H9 (cell line): ENCODE measurements at regions not wholly inside any gene's neighbourhood (a gene's known extent, or its start where the extent isn't known, plus 50 kb on each side); places are given as distances from the start of the nearest gene placed in this dataset.

Source experiments
- DNase-seq: peaks from one replicate; pipeline ENCODE4 v3.0.0-alpha.2; 2017
- H2AFZ ChIP-seq: one replicate; pipeline ENCODE4 v1.6.1; 2013; ENCODE audit warnings: mild to moderate bottlenecking, low read length, control low read depth, moderate library complexity
- H2AK5ac ChIP-seq: 2 replicates; pipeline ENCODE4 v1.6.1; 2013; ENCODE audit warnings: low read length, control low read depth, mixed read lengths; ENCODE audit not compliant: insufficient read length
- H2BK120ac ChIP-seq: one replicate; pipeline ENCODE4 v1.6.1; 2013; ENCODE audit warnings: low read depth, mild to moderate bottlenecking, low read length, control low read depth, inconsistent platforms; ENCODE audit not compliant: poor library complexity, severe bottlenecking
- H2BK12ac ChIP-seq: 2 replicates; pipeline ENCODE4 v1.6.1; 2013; ENCODE audit warnings: low read length, control low read depth, mixed read lengths, low read depth; ENCODE audit not compliant: insufficient read length
- H2BK15ac ChIP-seq: 2 replicates; pipeline ENCODE4 v1.6.1; 2013; ENCODE audit warnings: low read depth, low read length, control low read depth
- H2BK20ac ChIP-seq: one replicate; pipeline ENCODE4 v1.6.1; 2013; ENCODE audit warnings: low read depth, mild to moderate bottlenecking, low read length, control low read depth, inconsistent platforms; ENCODE audit not compliant: poor library complexity, severe bottlenecking
- H2BK5ac ChIP-seq: 2 replicates; pipeline ENCODE4 v1.6.1; 2013; ENCODE audit warnings: low read length, control low read depth, mixed read lengths; ENCODE audit not compliant: insufficient read length
- H3K14ac ChIP-seq: 2 replicates; pipeline ENCODE4 v1.6.1; 2013; ENCODE audit warnings: low read length, control low read depth; ENCODE audit not compliant: insufficient read depth
- H3K18ac ChIP-seq: 2 replicates; pipeline ENCODE4 v1.6.1; 2013; ENCODE audit warnings: low read depth, mild to moderate bottlenecking, mixed read lengths, low read length, control low read depth; ENCODE audit not compliant: insufficient read length
- H3K23ac ChIP-seq: 2 replicates; pipeline ENCODE4 v1.6.1; 2013; ENCODE audit warnings: low read length, control low read depth, mixed read lengths, low read depth; ENCODE audit not compliant: insufficient read length
- H3K23me2 ChIP-seq: 2 replicates; pipeline ENCODE4 v1.6.1; 2013; ENCODE audit warnings: low read depth, mild to moderate bottlenecking, mixed read lengths, low read length, control low read depth; ENCODE audit not compliant: insufficient read length, poor library complexity, severe bottlenecking
- H3K27ac ChIP-seq: 2 replicates; pipeline ENCODE4 v1.5.1; 2013; ENCODE audit warnings: low read length, control low read depth, mixed read lengths, low read depth; ENCODE audit not compliant: insufficient read length
- H3K27me3 ChIP-seq: 2 replicates; pipeline ENCODE4 v1.6.1; 2013; ENCODE audit warnings: low read length, control low read depth, inconsistent platforms; ENCODE audit not compliant: insufficient read depth
- H3K4ac ChIP-seq: 2 replicates; pipeline ENCODE4 v1.6.1; 2013; ENCODE audit warnings: low read depth, mild to moderate bottlenecking, control low read depth, inconsistent platforms, low read length, moderate library complexity
- H3K4me1 ChIP-seq: 2 replicates; pipeline ENCODE4 v1.6.1; 2013; ENCODE audit warnings: low read length, control low read depth, inconsistent platforms; ENCODE audit not compliant: insufficient read depth
- H3K4me2 ChIP-seq: 2 replicates; pipeline ENCODE4 v1.6.1; 2013; ENCODE audit warnings: low read length, control low read depth, mixed read lengths; ENCODE audit not compliant: insufficient read length, insufficient read depth
- H3K56ac ChIP-seq: 2 replicates; pipeline ENCODE4 v1.6.1; 2013; ENCODE audit warnings: low read depth, mild to moderate bottlenecking, mixed read lengths, low read length, control low read depth; ENCODE audit not compliant: insufficient read length
- H3K79me1 ChIP-seq: 2 replicates; pipeline ENCODE4 v1.6.1; 2013; ENCODE audit warnings: low read depth, mild to moderate bottlenecking, moderate library complexity, low read length, control low read depth, inconsistent platforms; ENCODE audit not compliant: insufficient read depth, poor library complexity, severe bottlenecking
- H3K79me2 ChIP-seq: 2 replicates; pipeline ENCODE4 v1.6.1; 2013; ENCODE audit warnings: low read length, control low read depth, inconsistent platforms; ENCODE audit not compliant: insufficient read depth
- H3K9ac ChIP-seq: 2 replicates; pipeline ENCODE4 v1.6.1; 2013; ENCODE audit warnings: low read length, control low read depth, mixed read lengths; ENCODE audit not compliant: insufficient read length; ENCODE audit errors: extremely low read depth
- H3K9me3 ChIP-seq: one replicate; pipeline ENCODE4 v1.6.1; 2013; ENCODE audit warnings: low read depth, low read length, inconsistent platforms; ENCODE audit not compliant: control insufficient read depth
- H3T11ph ChIP-seq: one replicate; pipeline ENCODE4 v1.6.1; 2013; ENCODE audit warnings: mild to moderate bottlenecking, low read length, control low read depth, inconsistent platforms
- H4K20me1 ChIP-seq: one replicate; pipeline ENCODE4 v1.6.1; 2013; ENCODE audit not compliant: control insufficient read depth, insufficient read length, insufficient read depth
- H4K5ac ChIP-seq: 2 replicates; pipeline ENCODE4 v1.6.1; 2013; ENCODE audit warnings: low read depth, mild to moderate bottlenecking, mixed read lengths, low read length, control low read depth; ENCODE audit not compliant: insufficient read length
- H4K8ac ChIP-seq: replicated peaks from 2 replicates; pipeline ENCODE4 v1.6.1; 2013; ENCODE audit warnings: low read length, control low read depth, mixed read lengths, low read depth; ENCODE audit not compliant: insufficient read length
- H4K91ac ChIP-seq: 2 replicates; pipeline ENCODE4 v1.6.1; 2013; ENCODE audit warnings: low read depth, mild to moderate bottlenecking, moderate library complexity, mixed read lengths, low read length, control low read depth; ENCODE audit not compliant: insufficient read length
- H3K27ac Mint-ChIP-seq, 3 experiments: 2 replicates in 2 of 3; 3 replicates in 1 of 3; pipeline ENCODE4 v1.8.0; 2020 to 2021; ENCODE audit warnings: mixed read lengths in 3 of 3, mild to moderate bottlenecking in 1 of 3, moderate library complexity in 1 of 3
- H3K27me3 Mint-ChIP-seq: 2 replicates; pipeline ENCODE4 v1.8.0; 2021; ENCODE audit warnings: low read depth, mild to moderate bottlenecking, moderate library complexity, mixed read lengths
- H3K36me3 Mint-ChIP-seq, 3 experiments: 2 replicates in 2 of 3; 3 replicates in 1 of 3; pipeline ENCODE4 v1.8.0; 2020 to 2021; ENCODE audit warnings: low read depth in 3 of 3, mixed read lengths in 3 of 3; ENCODE audit not compliant: insufficient read depth in 1 of 3
- H3K4me1 Mint-ChIP-seq, 2 experiments: 2 replicates each; pipeline ENCODE4 v1.8.0; 2020; ENCODE audit warnings: mixed read lengths in 2 of 2
- H3K4me3 Mint-ChIP-seq, 2 experiments: 2 replicates in 1 of 2; 3 replicates in 1 of 2; pipeline ENCODE4 v1.8.0; 2020 to 2021; ENCODE audit warnings: mild to moderate bottlenecking in 2 of 2, mixed read lengths in 2 of 2, moderate library complexity in 1 of 2
- H3K9me3 Mint-ChIP-seq, 2 experiments: 2 replicates in 1 of 2; 3 replicates in 1 of 2; pipeline ENCODE4 v1.8.0; 2020; ENCODE audit warnings: mild to moderate bottlenecking in 2 of 2, mixed read lengths in 2 of 2, moderate library complexity in 1 of 2
- CTCF ChIP-seq: fragments of 200-600 bp; sonication (generic); conservative IDR thresholded peaks from 3 replicates; pipeline ENCODE4 v1.8.0; 2021; ENCODE audit warnings: antibody characterized with exemption, mild to moderate bottlenecking
- WGBS: extraction: QIAGEN DNeasy Blood & Tissue Kit; methylation state at CpG from one replicate; pipeline ENCODE4 v1.1.7; 2013; ENCODE audit warnings: missing lambda C conversion rate, low lambda C conversion rate, mixed read lengths; ENCODE audit not compliant: insufficient read length; ENCODE audit errors: extremely low coverage; 5-methylcytosine and 5-hydroxymethylcytosine counted together

- no CpG with 5 or more reads among the region's 13 CpGs for WGBS
- Histone ChIP-seq H3T11ph (no peak overlapping the region), H3K23me2 (no peaks in the 10 kb centered on the region), H3K14ac (no peak overlapping the region), H3K27me3 (no peaks in the 10 kb centered on the region), H2BK5ac (no peak overlapping the region), H3K9ac (no peak overlapping the region), H3K23ac (no peak overlapping the region), H3K9me3 (no peaks in the 10 kb centered on the region), H3K4ac (no peak overlapping the region), H2AK5ac (no peak overlapping the region), H2AFZ (no peak overlapping the region), H4K5ac (no peak overlapping the region), H2BK12ac (no peak overlapping the region), H3K56ac (no peak overlapping the region), H4K91ac (no peak overlapping the region), H3K4me2 (no peak overlapping the region), H3K79me1 (no peaks in the 10 kb centered on the region), H4K8ac (no peak overlapping the region), H3K18ac (no peak overlapping the region), H3K27ac (no peak overlapping the region), H4K20me1 (no peaks in the 10 kb centered on the region), H2BK120ac (no peak overlapping the region), H2BK15ac (no peak overlapping the region), H3K79me2 (no peaks in the 10 kb centered on the region), H2BK20ac (no peak overlapping the region), H3K4me1 (no peaks in the 10 kb centered on the region)
- no peak for DNase-seq
- Mint-ChIP-seq H3K36me3 (no peaks in the 10 kb centered on the region), H3K4me1 (peaks cover 7 to 8% of the 10 kb centered on the region in 2 experiments; a peak in 3 of 4 replicates), H3K4me3 (no peak overlapping the region), H3K27ac (no peak overlapping the region), H3K27me3 (peaks cover under 1% of the 10 kb centered on the region; the same call in 1 of the 2 replicates), H3K9me3 (peaks cover 0 to 4% of the 10 kb centered on the region in 2 experiments; a peak in 2 of 5 replicates)
- TF ChIP-seq CTCF = no peak
Observed at GRCh38 chr20:50445354-50446151, 64.6 kb upstream of the PTPN1 start.
